Esophagus muscularis mucosa (tissue), 4 donors: ENCODE measurements at regions not wholly inside any gene's neighbourhood (a gene's known extent, or its start where the extent isn't known, plus 50 kb on each side); places are given as distances from the start of the nearest gene placed in this dataset.

Experiments
- EP300 ChIP-seq: sonication (generic); formaldehyde crosslinking; IDR thresholded peaks from one replicate; pipeline ENCODE4 v1.6.1; 2017; ENCODE audit warnings: antibody characterized with exemption
- POLR2A ChIP-seq: fragments of 450-650 bp; IDR thresholded peaks from one replicate; pipeline ENCODE4 v1.6.1; 2017; ENCODE audit warnings: antibody characterized with exemption, moderate library complexity, mild to moderate bottlenecking, low read depth
- POLR2AphosphoS5 ChIP-seq, 2 donors: sonication (generic); formaldehyde crosslinking; IDR thresholded peaks; one replicate each; pipeline ENCODE4 v1.6.1; 2017; ENCODE audit warnings: antibody characterized with exemption in 2 of 2
- TF ChIP-seq, protein P1 (sequence below), 3 experiments: fragments of 200-600 bp in 2 of 3; fragments of 450-650 bp in 1 of 3; sonication (generic) in 2 of 3; IDR thresholded peaks; one replicate each; pipeline ENCODE4 v1.5.1; 2017 to 2019; ENCODE audit warnings: antibody characterized with exemption in 3 of 3, mild to moderate bottlenecking in 2 of 3, moderate library complexity in 1 of 3

DNA sequence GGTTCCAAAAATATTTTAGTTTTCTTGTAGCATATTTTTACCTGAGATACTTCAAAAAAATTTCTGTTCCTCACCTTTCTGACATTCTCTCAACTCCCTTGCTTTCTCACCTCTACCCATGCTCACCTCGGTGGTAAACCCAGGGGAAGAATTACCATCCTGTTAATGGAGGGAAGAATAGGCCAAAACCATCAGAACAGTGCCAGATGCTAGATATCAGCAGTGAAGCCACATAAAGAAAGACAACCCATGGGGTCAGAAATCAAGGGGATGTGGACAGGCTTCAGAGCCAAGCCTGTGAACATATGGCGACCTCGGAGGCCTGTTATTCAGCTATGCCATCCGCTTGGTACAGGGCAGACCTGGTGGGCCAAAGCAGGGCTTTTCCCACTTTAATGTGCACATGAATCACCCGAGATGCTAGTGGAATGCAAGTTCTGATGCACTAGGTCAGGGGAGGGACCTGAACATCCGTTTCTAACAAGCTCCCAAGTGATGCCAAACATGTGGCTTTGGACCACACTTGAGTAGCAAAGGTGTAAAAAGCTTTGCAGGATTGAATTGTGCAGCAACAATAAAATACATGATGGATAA lies 125.5 kb downstream of the NPY start:
- TF ChIP-seq, protein P1, sequence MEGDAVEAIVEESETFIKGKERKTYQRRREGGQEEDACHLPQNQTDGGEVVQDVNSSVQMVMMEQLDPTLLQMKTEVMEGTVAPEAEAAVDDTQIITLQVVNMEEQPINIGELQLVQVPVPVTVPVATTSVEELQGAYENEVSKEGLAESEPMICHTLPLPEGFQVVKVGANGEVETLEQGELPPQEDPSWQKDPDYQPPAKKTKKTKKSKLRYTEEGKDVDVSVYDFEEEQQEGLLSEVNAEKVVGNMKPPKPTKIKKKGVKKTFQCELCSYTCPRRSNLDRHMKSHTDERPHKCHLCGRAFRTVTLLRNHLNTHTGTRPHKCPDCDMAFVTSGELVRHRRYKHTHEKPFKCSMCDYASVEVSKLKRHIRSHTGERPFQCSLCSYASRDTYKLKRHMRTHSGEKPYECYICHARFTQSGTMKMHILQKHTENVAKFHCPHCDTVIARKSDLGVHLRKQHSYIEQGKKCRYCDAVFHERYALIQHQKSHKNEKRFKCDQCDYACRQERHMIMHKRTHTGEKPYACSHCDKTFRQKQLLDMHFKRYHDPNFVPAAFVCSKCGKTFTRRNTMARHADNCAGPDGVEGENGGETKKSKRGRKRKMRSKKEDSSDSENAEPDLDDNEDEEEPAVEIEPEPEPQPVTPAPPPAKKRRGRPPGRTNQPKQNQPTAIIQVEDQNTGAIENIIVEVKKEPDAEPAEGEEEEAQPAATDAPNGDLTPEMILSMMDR (IDR thresholded peaks at IDR 0.05) = no peak
- TF ChIP-seq EP300 (no peak), POLR2A (no peak), POLR2AphosphoS5 (IDR thresholded peaks at IDR 0.05) (no peak)
